Fibroblast of villous mesenchyme (primary cell): ENCODE measurements at regions not wholly inside any gene's neighbourhood (a gene's known extent, or its start where the extent isn't known, plus 50 kb on each side); places are given as distances from the start of the nearest gene placed in this dataset.
"Not testable (repeated sequence)": the region's sequence is repeated elsewhere in the genome, so short reads cannot be mapped to it uniquely, and the experiment has no call there.

Experiments
- DNase-seq: peaks from one replicate; pipeline ENCODE4 v3.0.0-alpha.2; 2010; ENCODE audit warnings: low read depth
- H3K4me3 ChIP-seq: 2 replicates; pipeline ENCODE4 v1.5.1; 2011; ENCODE audit warnings: low read depth, mild to moderate bottlenecking, low read length
- TF ChIP-seq, protein P1 (sequence below): IDR thresholded peaks from 2 replicates; pipeline ENCODE4 v1.5.1; 2012; ENCODE audit warnings: low read depth, mild to moderate bottlenecking, low read length; ENCODE audit not compliant: insufficient read depth

DNA sequence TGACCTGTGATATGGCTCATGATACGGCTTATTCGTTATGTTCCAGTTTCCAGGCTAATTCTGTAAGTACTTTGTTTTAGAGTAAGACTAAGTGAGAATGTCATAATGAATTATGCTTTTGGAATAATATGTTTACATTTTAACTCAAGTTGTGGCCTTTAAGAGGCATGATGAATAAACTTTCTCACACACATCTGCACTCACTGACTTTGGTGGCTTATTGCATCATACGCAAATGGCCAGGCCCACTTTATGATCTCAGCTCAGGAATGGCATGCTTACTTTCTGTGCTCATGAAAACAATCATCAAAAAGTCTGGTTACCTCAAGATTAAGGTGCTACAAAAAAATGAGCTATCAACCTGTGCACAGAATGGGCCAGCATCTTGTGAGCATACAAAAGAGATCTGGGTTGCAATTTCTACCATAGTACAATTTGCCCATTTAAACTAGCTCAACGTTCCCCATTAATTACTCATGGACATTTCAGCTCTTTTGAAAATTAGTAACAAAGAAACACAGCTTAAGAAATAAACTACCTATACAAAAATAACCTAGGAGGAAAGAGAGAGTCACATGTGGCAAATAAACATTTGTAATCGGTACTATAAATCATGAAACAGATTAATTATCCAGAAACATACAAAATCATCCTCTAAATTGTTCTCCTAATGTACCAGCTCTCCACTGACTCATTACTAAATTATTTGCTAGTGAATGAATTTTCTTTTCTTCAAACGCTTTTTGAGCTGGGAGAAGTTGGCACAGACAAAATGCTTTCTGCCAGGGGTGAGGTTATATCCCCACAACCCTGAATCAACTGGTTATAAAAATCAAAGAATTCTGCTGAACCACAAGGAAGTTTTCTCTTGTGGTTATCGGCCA is 439.0 kb upstream of the ADAMTS9 start:
- TF ChIP-seq, protein P1, sequence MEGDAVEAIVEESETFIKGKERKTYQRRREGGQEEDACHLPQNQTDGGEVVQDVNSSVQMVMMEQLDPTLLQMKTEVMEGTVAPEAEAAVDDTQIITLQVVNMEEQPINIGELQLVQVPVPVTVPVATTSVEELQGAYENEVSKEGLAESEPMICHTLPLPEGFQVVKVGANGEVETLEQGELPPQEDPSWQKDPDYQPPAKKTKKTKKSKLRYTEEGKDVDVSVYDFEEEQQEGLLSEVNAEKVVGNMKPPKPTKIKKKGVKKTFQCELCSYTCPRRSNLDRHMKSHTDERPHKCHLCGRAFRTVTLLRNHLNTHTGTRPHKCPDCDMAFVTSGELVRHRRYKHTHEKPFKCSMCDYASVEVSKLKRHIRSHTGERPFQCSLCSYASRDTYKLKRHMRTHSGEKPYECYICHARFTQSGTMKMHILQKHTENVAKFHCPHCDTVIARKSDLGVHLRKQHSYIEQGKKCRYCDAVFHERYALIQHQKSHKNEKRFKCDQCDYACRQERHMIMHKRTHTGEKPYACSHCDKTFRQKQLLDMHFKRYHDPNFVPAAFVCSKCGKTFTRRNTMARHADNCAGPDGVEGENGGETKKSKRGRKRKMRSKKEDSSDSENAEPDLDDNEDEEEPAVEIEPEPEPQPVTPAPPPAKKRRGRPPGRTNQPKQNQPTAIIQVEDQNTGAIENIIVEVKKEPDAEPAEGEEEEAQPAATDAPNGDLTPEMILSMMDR, result no peak
- H3K4me3 ChIP-seq, result no peak overlapping the region
- DNase-seq, result peak; percentile 86

DNA sequence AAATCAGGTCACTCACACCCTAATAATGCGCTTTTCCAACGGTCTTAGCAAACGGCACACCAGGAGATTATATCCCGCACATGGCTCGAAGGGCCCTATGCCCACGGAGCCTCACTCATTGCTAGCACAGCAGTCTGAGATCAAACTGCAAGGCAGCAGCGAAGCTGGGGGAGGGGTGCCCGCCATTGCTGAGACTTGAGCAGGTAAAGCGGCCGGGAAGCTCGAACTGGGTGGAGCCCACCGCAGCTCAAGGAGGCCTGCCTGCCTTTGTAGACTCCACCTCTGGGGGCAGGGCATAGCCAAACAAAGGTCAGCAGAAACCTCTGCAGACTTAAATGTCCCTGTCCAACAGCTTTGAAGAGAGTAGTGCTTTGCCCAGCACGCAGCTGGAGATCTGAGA is 432.4 kb upstream of the ADAMTS9 start:
- DNase-seq, H3K4me3 ChIP-seq: not testable (repeated sequence)

DNA sequence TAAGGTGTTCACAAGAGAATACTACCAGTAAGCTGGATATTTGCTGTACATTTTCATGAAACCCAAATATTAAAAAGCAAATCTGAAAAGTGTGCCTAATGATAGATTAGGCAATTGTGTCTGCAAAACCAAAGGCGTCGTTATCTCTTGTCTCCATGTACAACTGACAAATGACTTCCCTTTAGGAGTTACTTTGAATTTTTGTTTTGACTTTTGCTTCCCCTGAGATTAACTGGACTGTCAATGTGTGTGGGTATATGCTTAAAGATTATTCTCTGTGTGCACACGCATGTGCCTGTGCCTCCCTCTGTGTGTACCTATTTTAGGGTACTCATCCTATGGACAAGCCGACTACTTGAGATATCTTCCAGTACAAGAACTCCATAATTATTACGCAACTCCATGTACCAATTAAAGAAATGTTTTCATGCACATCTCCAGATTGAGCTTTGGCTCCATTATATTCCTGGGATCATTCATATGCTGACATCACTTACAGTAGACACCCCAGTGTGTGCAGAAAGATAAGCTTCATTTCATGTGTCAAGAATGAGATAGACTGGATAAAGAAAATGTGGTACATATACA is 431.2 kb upstream of the ADAMTS9 start:
- no peak overlapping the region for H3K4me3 ChIP-seq
- no peak for DNase-seq
- TF ChIP-seq, protein P1, result no peak

DNA sequence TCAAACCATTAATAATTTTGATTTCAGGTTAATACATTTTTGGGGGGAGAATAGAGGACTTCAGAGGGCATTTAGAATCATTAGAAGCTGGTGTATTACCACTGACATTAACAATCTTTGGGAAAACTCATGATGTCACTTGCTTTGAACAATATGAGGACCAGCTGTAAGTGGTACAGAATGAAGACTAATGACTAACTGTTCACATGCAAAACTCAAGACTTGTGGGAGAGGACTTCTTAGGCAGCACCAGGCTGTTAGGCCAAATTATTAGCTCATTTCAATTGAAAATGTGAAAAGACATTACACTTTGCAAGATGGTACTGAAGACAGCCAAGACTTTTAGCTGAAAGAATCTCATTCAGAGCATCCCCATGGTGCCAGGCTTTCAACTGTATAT is 426.2 kb upstream of the ADAMTS9 start:
- DNase-seq, result no peak
- TF ChIP-seq, protein P1, result no peak

DNA sequence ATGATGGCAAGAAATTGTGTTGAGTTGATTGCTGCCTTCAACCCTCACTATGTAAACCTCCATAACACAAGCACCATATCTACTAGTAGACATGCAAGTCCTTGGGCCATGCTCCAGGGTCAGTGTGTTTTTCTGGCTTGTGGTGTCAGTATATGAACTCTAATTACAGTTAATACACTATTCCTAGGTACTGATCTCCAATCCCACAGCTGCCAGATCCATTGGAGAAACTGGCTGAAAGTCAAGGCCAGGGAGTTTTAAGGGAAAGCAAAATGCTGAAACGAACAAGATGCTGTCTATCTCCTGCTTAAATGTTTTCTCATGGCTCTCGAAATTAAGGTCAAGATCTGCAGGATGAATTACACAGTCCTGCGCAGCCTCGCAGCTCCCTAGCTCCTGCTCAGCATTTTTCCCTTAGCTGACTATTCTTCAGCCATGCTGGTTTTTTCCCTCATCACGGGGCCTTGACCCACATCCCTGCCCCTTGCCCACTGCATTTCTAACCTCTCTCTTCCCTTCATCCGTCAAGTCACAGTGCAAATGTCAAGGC is 425.0 kb upstream of the ADAMTS9 start:
- TF ChIP-seq, protein P1, result no peak
- no peak overlapping the region for H3K4me3 ChIP-seq
- DNase-seq, result no peak

More for the DNA sequence above, 426.2 kb upstream of the ADAMTS9 start:
- no peak overlapping the region for H3K4me3 ChIP-seq

DNA sequence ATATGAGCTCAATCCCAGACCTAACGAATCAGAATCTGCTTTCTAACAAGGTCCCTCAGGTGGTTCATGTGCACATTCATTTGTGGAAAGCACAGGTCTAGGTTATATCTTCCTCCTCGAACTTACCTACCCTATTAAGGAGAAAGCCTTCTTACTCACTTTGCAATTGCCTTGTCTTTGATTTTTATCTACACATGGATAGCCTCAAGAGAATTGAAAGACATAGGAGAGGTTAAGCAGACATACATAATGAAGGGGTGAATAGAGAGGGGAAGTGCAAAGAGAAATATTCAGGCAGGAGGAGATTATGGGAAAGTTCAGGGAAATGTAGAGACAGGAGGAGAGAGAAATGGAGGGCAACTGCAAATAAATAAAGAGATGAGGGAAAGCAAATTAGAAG is 422.9 kb upstream of the ADAMTS9 start:
- no peak for DNase-seq
- TF ChIP-seq, protein P1, result no peak
- H3K4me3 ChIP-seq, result no peak overlapping the region

DNA sequence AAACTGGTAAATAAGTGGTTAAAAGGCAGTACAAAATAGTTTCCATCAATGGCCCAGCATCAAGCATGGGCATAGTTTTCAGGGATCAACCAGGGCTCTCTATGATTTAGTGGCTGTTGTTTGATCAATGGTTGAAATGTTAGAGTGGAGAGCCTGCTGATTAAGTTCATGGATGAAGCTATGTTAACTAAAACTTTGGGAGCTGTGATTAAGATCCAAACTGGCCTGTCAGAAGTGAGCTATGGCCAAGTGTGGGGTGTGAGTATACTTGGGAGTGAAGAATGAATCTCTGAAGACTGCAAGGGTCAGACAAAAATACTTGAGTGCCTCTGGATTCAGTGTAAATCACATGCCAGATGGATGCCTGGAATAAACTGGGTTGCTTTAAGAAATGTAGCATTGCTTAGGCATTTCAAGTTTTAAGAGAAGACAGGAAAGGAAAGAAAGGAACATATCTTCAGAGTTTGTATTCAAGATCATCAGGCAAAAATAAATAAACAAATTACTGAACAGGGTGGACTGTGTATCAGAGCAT is 422.2 kb upstream of the ADAMTS9 start:
- H3K4me3 ChIP-seq, result no peak overlapping the region
- TF ChIP-seq, protein P1, result no peak
- DNase-seq, result no peak
